A549 (cell line): ENCODE measurements at regions not wholly inside any gene's neighbourhood (a gene's known extent, or its start where the extent isn't known, plus 50 kb on each side); places are given as distances from the start of the nearest gene placed in this dataset.

Experiments used
- CBX8 ChIP-seq: fragments of 200-600 bp; sonication (generic); IDR thresholded peaks from 2 replicates; pipeline ENCODE4 v1.6.1; 2016
- CEBPB ChIP-seq, 2 experiments: fragments of >200 bp in 1 of 2; sonication (Bioruptor Twin) in 1 of 2; formaldehyde crosslinking in 1 of 2; IDR thresholded peaks; 2 replicates each; pipeline ENCODE4 v1.6.1; 2012 to 2016
- EP300 ChIP-seq, 2 experiments: fragments of >200 bp; sonication (Bioruptor Twin); formaldehyde crosslinking; IDR thresholded peaks; 2 replicates in 1 of 2; 3 replicates in 1 of 2; pipeline ENCODE4 v1.6.1; 2016 to 2017
- TF ChIP-seq, protein P1 (sequence below): fragments of >200 bp; sonication (Bioruptor Twin); formaldehyde crosslinking; IDR thresholded peaks from 3 replicates; pipeline ENCODE4 v1.5.1; 2016

DNA sequence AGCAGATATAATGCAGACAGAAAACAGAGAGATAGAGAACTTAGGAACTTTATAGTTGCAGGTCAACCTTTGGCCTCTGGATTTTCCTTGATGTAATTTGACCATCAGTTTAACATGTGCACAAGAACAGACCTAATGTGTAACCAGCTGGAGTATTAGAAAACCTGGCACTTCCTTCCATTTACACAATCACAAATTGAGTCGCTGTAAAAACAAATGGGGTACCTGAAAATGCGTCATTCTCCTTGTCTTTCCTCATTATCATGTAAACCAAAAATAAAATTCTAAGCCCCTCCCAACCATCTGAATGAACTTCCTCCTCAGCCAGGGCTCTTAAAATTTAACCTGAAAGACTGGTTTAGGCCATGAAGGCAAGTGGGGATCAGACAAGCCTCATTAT lies 358.4 kb upstream of the MAGEB16 start:
- TF ChIP-seq CEBPB (IDR thresholded peaks at IDR 0.05) (no peak), CBX8 (no peak), EP300 (IDR thresholded peaks at IDR 0.05) (no peak)
- TF ChIP-seq, protein P1, sequence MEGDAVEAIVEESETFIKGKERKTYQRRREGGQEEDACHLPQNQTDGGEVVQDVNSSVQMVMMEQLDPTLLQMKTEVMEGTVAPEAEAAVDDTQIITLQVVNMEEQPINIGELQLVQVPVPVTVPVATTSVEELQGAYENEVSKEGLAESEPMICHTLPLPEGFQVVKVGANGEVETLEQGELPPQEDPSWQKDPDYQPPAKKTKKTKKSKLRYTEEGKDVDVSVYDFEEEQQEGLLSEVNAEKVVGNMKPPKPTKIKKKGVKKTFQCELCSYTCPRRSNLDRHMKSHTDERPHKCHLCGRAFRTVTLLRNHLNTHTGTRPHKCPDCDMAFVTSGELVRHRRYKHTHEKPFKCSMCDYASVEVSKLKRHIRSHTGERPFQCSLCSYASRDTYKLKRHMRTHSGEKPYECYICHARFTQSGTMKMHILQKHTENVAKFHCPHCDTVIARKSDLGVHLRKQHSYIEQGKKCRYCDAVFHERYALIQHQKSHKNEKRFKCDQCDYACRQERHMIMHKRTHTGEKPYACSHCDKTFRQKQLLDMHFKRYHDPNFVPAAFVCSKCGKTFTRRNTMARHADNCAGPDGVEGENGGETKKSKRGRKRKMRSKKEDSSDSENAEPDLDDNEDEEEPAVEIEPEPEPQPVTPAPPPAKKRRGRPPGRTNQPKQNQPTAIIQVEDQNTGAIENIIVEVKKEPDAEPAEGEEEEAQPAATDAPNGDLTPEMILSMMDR: no peak
